ENCODE measurements at regions not wholly inside any gene's neighbourhood (a gene's known extent, or its start where the extent isn't known, plus 50 kb on each side); places are given as distances from the start of the nearest gene placed in this dataset.

DNA sequence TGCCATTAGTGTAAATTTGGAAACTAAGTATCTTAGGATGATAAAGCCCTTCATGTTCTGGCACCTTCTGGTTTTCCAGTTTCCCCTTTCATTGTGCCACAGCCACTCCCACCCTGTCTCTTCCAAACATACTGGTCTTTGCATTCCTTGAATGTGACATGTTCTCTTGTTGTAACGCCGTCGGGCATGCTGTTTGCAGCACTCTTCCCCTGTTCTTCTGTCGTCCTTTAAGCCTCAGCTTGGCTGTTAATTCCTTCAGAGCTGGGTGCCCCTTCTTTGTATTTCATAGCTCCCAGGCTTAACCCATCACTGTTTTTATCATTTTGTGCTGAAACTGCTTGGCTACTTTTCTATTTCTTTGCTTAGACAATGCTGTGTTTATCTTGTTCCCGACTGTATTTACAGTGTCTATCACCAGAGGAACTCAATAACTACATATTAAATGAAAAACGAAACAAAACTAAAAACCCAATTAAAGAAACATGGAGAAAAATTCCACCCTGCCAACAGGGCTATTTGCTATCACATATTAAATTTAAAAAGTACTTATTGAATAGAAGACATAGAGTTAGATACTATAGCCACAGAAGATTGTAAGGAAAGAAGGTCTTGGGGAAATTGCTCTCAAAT, 95.4 kb upstream of the KCNAB1 start:
- TF ChIP-seq POLR2A (IDR thresholded peaks at IDR 0.05), result no peak
- TF ChIP-seq, protein P1, sequence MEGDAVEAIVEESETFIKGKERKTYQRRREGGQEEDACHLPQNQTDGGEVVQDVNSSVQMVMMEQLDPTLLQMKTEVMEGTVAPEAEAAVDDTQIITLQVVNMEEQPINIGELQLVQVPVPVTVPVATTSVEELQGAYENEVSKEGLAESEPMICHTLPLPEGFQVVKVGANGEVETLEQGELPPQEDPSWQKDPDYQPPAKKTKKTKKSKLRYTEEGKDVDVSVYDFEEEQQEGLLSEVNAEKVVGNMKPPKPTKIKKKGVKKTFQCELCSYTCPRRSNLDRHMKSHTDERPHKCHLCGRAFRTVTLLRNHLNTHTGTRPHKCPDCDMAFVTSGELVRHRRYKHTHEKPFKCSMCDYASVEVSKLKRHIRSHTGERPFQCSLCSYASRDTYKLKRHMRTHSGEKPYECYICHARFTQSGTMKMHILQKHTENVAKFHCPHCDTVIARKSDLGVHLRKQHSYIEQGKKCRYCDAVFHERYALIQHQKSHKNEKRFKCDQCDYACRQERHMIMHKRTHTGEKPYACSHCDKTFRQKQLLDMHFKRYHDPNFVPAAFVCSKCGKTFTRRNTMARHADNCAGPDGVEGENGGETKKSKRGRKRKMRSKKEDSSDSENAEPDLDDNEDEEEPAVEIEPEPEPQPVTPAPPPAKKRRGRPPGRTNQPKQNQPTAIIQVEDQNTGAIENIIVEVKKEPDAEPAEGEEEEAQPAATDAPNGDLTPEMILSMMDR (IDR thresholded peaks at IDR 0.05), result no peak
- TF ChIP-seq POLR2AphosphoS5 (IDR thresholded peaks at IDR 0.05), result no peak

Data from sigmoid colon (tissue), 4 donors.